AG09319 (cell line): ENCODE measurements at regions not wholly inside any gene's neighbourhood (a gene's known extent, or its start where the extent isn't known, plus 50 kb on each side); places are given as distances from the start of the nearest gene placed in this dataset.
A peak's percentile ranks its signal among the peaks of the same experiment; 100 is the strongest.

Experiments
- DNase-seq: peaks from one replicate; pipeline ENCODE4 v3.0.0-alpha.2; 2010; ENCODE audit warnings: low read depth; ENCODE audit errors: extremely low read depth
- CTCF ChIP-seq: IDR thresholded peaks from 2 replicates; pipeline ENCODE4 v1.5.1; 2011; ENCODE audit warnings: low read depth, mild to moderate bottlenecking, inconsistent platforms, low read length, moderate library complexity

GRCh38 chr4:127204322-127204721 is 428.4 kb upstream of the INTU start:
- no peak for DNase-seq
- no peak for TF ChIP-seq CTCF

GRCh38 chr4:127209580-127210095 is 423.1 kb upstream of the INTU start:
- TF ChIP-seq CTCF, result no peak
- no peak for DNase-seq

GRCh38 chr4:127210893-127211649 is 421.7 kb upstream of the INTU start:
- DNase-seq, result no peak

GRCh38 chr4:127211650-127212560 is 420.9 kb upstream of the INTU start:
- no peak for DNase-seq
- TF ChIP-seq CTCF, result no peak

More at GRCh38 chr4:127210893-127211649, 421.7 kb upstream of the INTU start:
- no peak for TF ChIP-seq CTCF

- DNase-seq, result no peak
These were observed 420.1 kb upstream of the INTU start for GRCh38 chr4:127212701-127213100.

GRCh38 chr4:127214016-127214415 is 418.7 kb upstream of the INTU start:
- no peak for DNase-seq
- TF ChIP-seq CTCF, result no peak

More at GRCh38 chr4:127212701-127213100, 420.1 kb upstream of the INTU start:
- no peak for TF ChIP-seq CTCF

GRCh38 chr4:127214931-127215330 is 417.8 kb upstream of the INTU start:
- no peak for TF ChIP-seq CTCF
- DNase-seq, result peak; percentile 35
